ENCODE measurements at regions not wholly inside any gene's neighbourhood (a gene's known extent, or its start where the extent isn't known, plus 50 kb on each side); places are given as distances from the start of the nearest gene placed in this dataset.

GRCh38 chr2:165016772-165017411, 61.6 kb upstream of the SLC38A11 start:
- TF ChIP-seq YY1 (IDR thresholded peaks at IDR 0.05; ENCODE audit: low read depth): no peak
- peak; percentile 36; the same call in 1 of the 2 replicates for TF ChIP-seq RAD21 (IDR thresholded peaks at IDR 0.05; ENCODE audit: low read depth)

- peak; percentile 72 for TF ChIP-seq REST (IDR thresholded peaks at IDR 0.05; ENCODE audit: low read depth)
- TF ChIP-seq RAD21 (IDR thresholded peaks at IDR 0.05; ENCODE audit: low read depth): peak; percentile 76
- peak; percentile 62 for TF ChIP-seq TEAD4 (IDR thresholded peaks at IDR 0.05)
- TF ChIP-seq CREB1 (IDR thresholded peaks at IDR 0.05; ENCODE audit: low read depth): no peak
Measured at GRCh38 chr2:165015052-165015642, 59.8 kb upstream of the SLC38A11 start.

GRCh38 chr2:165013944-165014619, 58.8 kb upstream of the SLC38A11 start:
- TF ChIP-seq TCF12 (IDR thresholded peaks at IDR 0.05; ENCODE audit: low read depth): no peak
- TF ChIP-seq CEBPB (IDR thresholded peaks at IDR 0.05): no peak
- no peak for TF ChIP-seq YY1 (IDR thresholded peaks at IDR 0.05; ENCODE audit: low read depth)
- TF ChIP-seq RAD21 (IDR thresholded peaks at IDR 0.05; ENCODE audit: low read depth): no peak
- TF ChIP-seq USF1 (IDR thresholded peaks at IDR 0.05): no peak
- TF ChIP-seq MAX (IDR thresholded peaks at IDR 0.05): no peak
- no peak for TF ChIP-seq REST (IDR thresholded peaks at IDR 0.05; ENCODE audit: low read depth)
- no peak for TF ChIP-seq ZBTB7A (IDR thresholded peaks at IDR 0.05; ENCODE audit: low read depth)
- TF ChIP-seq FOXM1 (IDR thresholded peaks at IDR 0.05; ENCODE audit: borderline replicate concordance, low read depth): no peak
- no peak for TF ChIP-seq CREB1 (IDR thresholded peaks at IDR 0.05; ENCODE audit: low read depth)
- TF ChIP-seq EGR1 (IDR thresholded peaks at IDR 0.05): no peak
- no peak for TF ChIP-seq TEAD4 (IDR thresholded peaks at IDR 0.05)
- TF ChIP-seq EP300 (IDR thresholded peaks at IDR 0.05; ENCODE audit: borderline replicate concordance): no peak

GRCh38 chr2:165011199-165011598, 55.9 kb upstream of the SLC38A11 start:
- no peak for TF ChIP-seq NFIC (IDR thresholded peaks at IDR 0.05)
- no peak for TF ChIP-seq TCF12 (IDR thresholded peaks at IDR 0.05; ENCODE audit: low read depth)
- TF ChIP-seq YY1 (IDR thresholded peaks at IDR 0.05; ENCODE audit: low read depth): no peak
- TF ChIP-seq TEAD4 (IDR thresholded peaks at IDR 0.05): no peak
- no peak for TF ChIP-seq EGR1 (IDR thresholded peaks at IDR 0.05)
- no peak for TF ChIP-seq CREB1 (IDR thresholded peaks at IDR 0.05; ENCODE audit: low read depth)
- TF ChIP-seq FOXM1 (IDR thresholded peaks at IDR 0.05; ENCODE audit: borderline replicate concordance, low read depth): no peak

- TF ChIP-seq FOXM1 (IDR thresholded peaks at IDR 0.05; ENCODE audit: borderline replicate concordance, low read depth) (no peak), CEBPB (IDR thresholded peaks at IDR 0.05) (no peak), EP300 (IDR thresholded peaks at IDR 0.05; ENCODE audit: borderline replicate concordance) (no peak), CREB1 (IDR thresholded peaks at IDR 0.05; ENCODE audit: low read depth) (no peak), YY1 (IDR thresholded peaks at IDR 0.05; ENCODE audit: low read depth) (no peak), TCF12 (IDR thresholded peaks at IDR 0.05; ENCODE audit: low read depth) (no peak), ZBTB7A (IDR thresholded peaks at IDR 0.05; ENCODE audit: low read depth) (no peak), TEAD4 (IDR thresholded peaks at IDR 0.05) (no peak), REST (IDR thresholded peaks at IDR 0.05; ENCODE audit: low read depth) (no peak), RAD21 (IDR thresholded peaks at IDR 0.05; ENCODE audit: low read depth) (no peak), MAX (IDR thresholded peaks at IDR 0.05) (no peak), USF1 (IDR thresholded peaks at IDR 0.05) (no peak), TAF1 (IDR thresholded peaks at IDR 0.05; ENCODE audit: low read depth) (no peak), NFIC (IDR thresholded peaks at IDR 0.05) (no peak)
Measured at GRCh38 chr2:165010556-165010955, 55.2 kb upstream of the SLC38A11 start.

Measured in Ishikawa (cell line).